GM12878 (cell line): ENCODE measurements at regions not wholly inside any gene's neighbourhood (a gene's known extent, or its start where the extent isn't known, plus 50 kb on each side); places are given as distances from the start of the nearest gene placed in this dataset.

Experiments used
- HDAC6 ChIP-seq: fragments of 200-600 bp; sonication (generic); IDR thresholded peaks from one replicate; pipeline ENCODE4 v1.8.0; 2017; ENCODE audit warnings: antibody characterized with exemption; ENCODE audit not compliant: unreplicated experiment
- MXI1 ChIP-seq: fragments of 150-350 bp; IDR thresholded peaks from 2 replicates; pipeline ENCODE4 v1.6.1; 2011; ENCODE audit warnings: low read depth, mild to moderate bottlenecking, inconsistent platforms, low read length, improper control_type of control experiment
- POLR2A ChIP-seq: IDR thresholded peaks from 2 replicates; pipeline ENCODE4 v1.6.1; 2011; ENCODE audit warnings: low read depth, mild to moderate bottlenecking, low read length
- TCF12 ChIP-seq: IDR thresholded peaks from 2 replicates; pipeline ENCODE4 v1.6.1; 2011; ENCODE audit warnings: low read depth, mild to moderate bottlenecking, low read length
- ZNF217 ChIP-seq: fragments of 450-650 bp; IDR thresholded peaks from 2 replicates; pipeline ENCODE4 v1.6.1; 2017; ENCODE audit warnings: antibody characterized with exemption, mild to moderate bottlenecking
- TF ChIP-seq, protein P1 (sequence below): IDR thresholded peaks from 2 replicates; pipeline ENCODE4 v1.6.1; 2012; ENCODE audit warnings: low read depth, low read length, improper control_type of control experiment
- TF ChIP-seq, protein P2 (sequence below): fragments of 450-650 bp; formaldehyde crosslinking; IDR thresholded peaks from 2 replicates; pipeline ENCODE4 v1.4.0; 2020; ENCODE audit warnings: mild to moderate bottlenecking, moderate library complexity
- TF ChIP-seq, protein P3 (sequence below), 3 experiments: IDR thresholded peaks in 2 of 3; conservative IDR thresholded peaks in 1 of 3; 2 replicates each; pipeline ENCODE4 v1.5.1; 2011; ENCODE audit warnings: low read depth in 3 of 3, low read length in 3 of 3, mild to moderate bottlenecking in 3 of 3, control low read depth in 2 of 3, moderate library complexity in 2 of 3, inconsistent platforms in 1 of 3, mixed read lengths in 1 of 3; ENCODE audit not compliant: control insufficient read depth in 2 of 3, insufficient read depth in 1 of 3; ENCODE audit errors: extremely low read depth in 1 of 3
- TF ChIP-seq, protein P4 (sequence below): IDR thresholded peaks from 2 replicates; pipeline ENCODE4 v1.6.1; 2012; ENCODE audit warnings: mild to moderate bottlenecking, low read depth, low read length

DNA sequence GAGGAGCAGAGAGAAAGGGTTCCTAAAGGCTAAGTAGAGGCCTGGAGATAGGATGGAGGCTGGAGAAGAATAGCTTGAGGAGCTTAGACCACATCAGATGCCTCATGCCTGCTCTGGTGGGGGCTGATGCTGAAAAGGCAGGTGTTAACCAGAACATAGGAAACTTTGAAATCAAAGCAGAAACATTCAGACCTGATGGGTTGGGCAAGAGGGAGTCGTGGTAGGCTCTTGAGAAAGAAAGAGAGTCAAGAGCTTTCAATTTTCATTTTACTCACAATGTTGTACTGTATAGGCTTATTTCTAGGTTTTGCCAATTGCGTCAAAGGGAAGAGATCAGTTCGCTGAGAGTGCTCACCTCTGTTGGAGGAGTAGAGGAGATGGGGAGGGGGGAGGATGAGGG, 406.6 kb upstream of the SALL1 start:
- no peak for TF ChIP-seq MXI1
- no peak for TF ChIP-seq ZNF217
- TF ChIP-seq, protein P1, sequence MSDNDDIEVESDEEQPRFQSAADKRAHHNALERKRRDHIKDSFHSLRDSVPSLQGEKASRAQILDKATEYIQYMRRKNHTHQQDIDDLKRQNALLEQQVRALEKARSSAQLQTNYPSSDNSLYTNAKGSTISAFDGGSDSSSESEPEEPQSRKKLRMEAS, result no peak
- no peak for TF ChIP-seq TCF12
- TF ChIP-seq, protein P2, sequence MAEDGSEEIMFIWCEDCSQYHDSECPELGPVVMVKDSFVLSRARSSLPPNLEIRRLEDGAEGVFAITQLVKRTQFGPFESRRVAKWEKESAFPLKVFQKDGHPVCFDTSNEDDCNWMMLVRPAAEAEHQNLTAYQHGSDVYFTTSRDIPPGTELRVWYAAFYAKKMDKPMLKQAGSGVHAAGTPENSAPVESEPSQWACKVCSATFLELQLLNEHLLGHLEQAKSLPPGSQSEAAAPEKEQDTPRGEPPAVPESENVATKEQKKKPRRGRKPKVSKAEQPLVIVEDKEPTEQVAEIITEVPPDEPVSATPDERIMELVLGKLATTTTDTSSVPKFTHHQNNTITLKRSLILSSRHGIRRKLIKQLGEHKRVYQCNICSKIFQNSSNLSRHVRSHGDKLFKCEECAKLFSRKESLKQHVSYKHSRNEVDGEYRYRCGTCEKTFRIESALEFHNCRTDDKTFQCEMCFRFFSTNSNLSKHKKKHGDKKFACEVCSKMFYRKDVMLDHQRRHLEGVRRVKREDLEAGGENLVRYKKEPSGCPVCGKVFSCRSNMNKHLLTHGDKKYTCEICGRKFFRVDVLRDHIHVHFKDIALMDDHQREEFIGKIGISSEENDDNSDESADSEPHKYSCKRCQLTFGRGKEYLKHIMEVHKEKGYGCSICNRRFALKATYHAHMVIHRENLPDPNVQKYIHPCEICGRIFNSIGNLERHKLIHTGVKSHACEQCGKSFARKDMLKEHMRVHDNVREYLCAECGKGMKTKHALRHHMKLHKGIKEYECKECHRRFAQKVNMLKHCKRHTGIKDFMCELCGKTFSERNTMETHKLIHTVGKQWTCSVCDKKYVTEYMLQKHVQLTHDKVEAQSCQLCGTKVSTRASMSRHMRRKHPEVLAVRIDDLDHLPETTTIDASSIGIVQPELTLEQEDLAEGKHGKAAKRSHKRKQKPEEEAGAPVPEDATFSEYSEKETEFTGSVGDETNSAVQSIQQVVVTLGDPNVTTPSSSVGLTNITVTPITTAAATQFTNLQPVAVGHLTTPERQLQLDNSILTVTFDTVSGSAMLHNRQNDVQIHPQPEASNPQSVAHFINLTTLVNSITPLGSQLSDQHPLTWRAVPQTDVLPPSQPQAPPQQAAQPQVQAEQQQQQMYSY (CRISPR knock-in tag), result no peak
- no peak for TF ChIP-seq POLR2A
- TF ChIP-seq, protein P3, sequence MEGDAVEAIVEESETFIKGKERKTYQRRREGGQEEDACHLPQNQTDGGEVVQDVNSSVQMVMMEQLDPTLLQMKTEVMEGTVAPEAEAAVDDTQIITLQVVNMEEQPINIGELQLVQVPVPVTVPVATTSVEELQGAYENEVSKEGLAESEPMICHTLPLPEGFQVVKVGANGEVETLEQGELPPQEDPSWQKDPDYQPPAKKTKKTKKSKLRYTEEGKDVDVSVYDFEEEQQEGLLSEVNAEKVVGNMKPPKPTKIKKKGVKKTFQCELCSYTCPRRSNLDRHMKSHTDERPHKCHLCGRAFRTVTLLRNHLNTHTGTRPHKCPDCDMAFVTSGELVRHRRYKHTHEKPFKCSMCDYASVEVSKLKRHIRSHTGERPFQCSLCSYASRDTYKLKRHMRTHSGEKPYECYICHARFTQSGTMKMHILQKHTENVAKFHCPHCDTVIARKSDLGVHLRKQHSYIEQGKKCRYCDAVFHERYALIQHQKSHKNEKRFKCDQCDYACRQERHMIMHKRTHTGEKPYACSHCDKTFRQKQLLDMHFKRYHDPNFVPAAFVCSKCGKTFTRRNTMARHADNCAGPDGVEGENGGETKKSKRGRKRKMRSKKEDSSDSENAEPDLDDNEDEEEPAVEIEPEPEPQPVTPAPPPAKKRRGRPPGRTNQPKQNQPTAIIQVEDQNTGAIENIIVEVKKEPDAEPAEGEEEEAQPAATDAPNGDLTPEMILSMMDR (IDR thresholded peaks at IDR 0.05 in 2 of 3, conservative IDR thresholded peaks at IDR 0.05 in 1 of 3; ENCODE audit: control insufficient read depth in 2 of 3, extremely low read depth in 1 of 3, insufficient read depth in 1 of 3, low read depth in 3 of 3, low read length in 3 of 3), result no peak
- TF ChIP-seq, protein P4, sequence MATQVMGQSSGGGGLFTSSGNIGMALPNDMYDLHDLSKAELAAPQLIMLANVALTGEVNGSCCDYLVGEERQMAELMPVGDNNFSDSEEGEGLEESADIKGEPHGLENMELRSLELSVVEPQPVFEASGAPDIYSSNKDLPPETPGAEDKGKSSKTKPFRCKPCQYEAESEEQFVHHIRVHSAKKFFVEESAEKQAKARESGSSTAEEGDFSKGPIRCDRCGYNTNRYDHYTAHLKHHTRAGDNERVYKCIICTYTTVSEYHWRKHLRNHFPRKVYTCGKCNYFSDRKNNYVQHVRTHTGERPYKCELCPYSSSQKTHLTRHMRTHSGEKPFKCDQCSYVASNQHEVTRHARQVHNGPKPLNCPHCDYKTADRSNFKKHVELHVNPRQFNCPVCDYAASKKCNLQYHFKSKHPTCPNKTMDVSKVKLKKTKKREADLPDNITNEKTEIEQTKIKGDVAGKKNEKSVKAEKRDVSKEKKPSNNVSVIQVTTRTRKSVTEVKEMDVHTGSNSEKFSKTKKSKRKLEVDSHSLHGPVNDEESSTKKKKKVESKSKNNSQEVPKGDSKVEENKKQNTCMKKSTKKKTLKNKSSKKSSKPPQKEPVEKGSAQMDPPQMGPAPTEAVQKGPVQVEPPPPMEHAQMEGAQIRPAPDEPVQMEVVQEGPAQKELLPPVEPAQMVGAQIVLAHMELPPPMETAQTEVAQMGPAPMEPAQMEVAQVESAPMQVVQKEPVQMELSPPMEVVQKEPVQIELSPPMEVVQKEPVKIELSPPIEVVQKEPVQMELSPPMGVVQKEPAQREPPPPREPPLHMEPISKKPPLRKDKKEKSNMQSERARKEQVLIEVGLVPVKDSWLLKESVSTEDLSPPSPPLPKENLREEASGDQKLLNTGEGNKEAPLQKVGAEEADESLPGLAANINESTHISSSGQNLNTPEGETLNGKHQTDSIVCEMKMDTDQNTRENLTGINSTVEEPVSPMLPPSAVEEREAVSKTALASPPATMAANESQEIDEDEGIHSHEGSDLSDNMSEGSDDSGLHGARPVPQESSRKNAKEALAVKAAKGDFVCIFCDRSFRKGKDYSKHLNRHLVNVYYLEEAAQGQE, result no peak
- no peak for TF ChIP-seq HDAC6
